Adrenal gland (tissue), 9 donors: ENCODE measurements at regions not wholly inside any gene's neighbourhood (a gene's known extent, or its start where the extent isn't known, plus 50 kb on each side); places are given as distances from the start of the nearest gene placed in this dataset.

Experiments used
- DNase-seq, 7 donors: peaks; one replicate each; pipeline ENCODE4 v3.0.0-alpha.2; 2019 to 2020
- H3K27ac ChIP-seq, 5 donors: fragments of 200-600 bp; sonication (generic) in 4 of 5; 1 replicate in 3 of 5; 2 replicates in 2 of 5; pipeline versions ENCODE4 v1.5.1 to v1.8.0; 2016 to 2020; ENCODE audit warnings: mild to moderate bottlenecking in 1 of 5
- H3K27me3 ChIP-seq: fragments of 200-600 bp; 2 replicates; pipeline ENCODE4 v1.8.0; 2021
- H3K36me3 ChIP-seq, 2 donors: fragments of 200-600 bp; replicated peaks in 1 of 2; 1 replicate in 1 of 2; 2 replicates in 1 of 2; pipeline versions ENCODE4 v1.5.1 to v1.8.0; 2018 to 2022
- H3K4me1 ChIP-seq, 2 donors: fragments of 200-600 bp; replicated peaks in 1 of 2; 1 replicate in 1 of 2; 2 replicates in 1 of 2; pipeline versions ENCODE4 v1.5.1 to v1.8.0; 2018 to 2021
- H3K4me3 ChIP-seq, 4 donors: fragments of 200-600 bp; sonication (generic) in 3 of 4; one replicate each; pipeline ENCODE4 v1.5.1; 2016 to 2018
- H3K9me3 ChIP-seq, 3 donors: fragments of 200-600 bp; sonication (generic) in 1 of 3; replicated peaks in 1 of 3; 1 replicate in 2 of 3; 2 replicates in 1 of 3; pipeline versions ENCODE4 v1.5.1 to v1.8.0; 2016 to 2021
- CTCF ChIP-seq, 6 experiments: fragments of 450-650 bp in 4 of 6; fragments of 200-600 bp in 2 of 6; sonication (generic) in 1 of 6; IDR thresholded peaks; 1 replicate in 5 of 6; 2 replicates in 1 of 6; pipeline versions ENCODE4 v1.5.1 to v1.8.0; 2016 to 2021; ENCODE audit warnings: antibody characterized with exemption in 6 of 6, mild to moderate bottlenecking in 2 of 6, moderate library complexity in 1 of 6
- POLR2A ChIP-seq, 2 donors: fragments of 450-650 bp; IDR thresholded peaks; one replicate each; pipeline ENCODE4 v1.6.1; 2017; ENCODE audit warnings: antibody characterized with exemption in 2 of 2, mild to moderate bottlenecking in 2 of 2, moderate library complexity in 1 of 2
- WGBS, 4 donors: extraction: QIAGEN DNeasy Blood & Tissue Kit in 2 of 4; methylation state at CpG; one replicate each; pipeline versions ENCODE4 v1.1.5 to v1.1.7; 2013 to 2017; 5-methylcytosine and 5-hydroxymethylcytosine counted together
- intact Hi-C, 2 donors: fragments of 100-400 bp; cut with DNase I; formaldehyde crosslinking; loops; one replicate each; pipeline versions ENCODE4 v1.14.1 to v1.15.0; 2022 to 2023
- donor health status: healthy with polysubstance abuse.
- donor health status: Bipolar disorder and iron deficiency.
- donor health status: DM: yes; HTN: yes; CAD: no.
- donor health status: DM: no; HTN: no; CAD: no.
- donor health status: DM: no; HTN: no; CAD: no.

DNA sequence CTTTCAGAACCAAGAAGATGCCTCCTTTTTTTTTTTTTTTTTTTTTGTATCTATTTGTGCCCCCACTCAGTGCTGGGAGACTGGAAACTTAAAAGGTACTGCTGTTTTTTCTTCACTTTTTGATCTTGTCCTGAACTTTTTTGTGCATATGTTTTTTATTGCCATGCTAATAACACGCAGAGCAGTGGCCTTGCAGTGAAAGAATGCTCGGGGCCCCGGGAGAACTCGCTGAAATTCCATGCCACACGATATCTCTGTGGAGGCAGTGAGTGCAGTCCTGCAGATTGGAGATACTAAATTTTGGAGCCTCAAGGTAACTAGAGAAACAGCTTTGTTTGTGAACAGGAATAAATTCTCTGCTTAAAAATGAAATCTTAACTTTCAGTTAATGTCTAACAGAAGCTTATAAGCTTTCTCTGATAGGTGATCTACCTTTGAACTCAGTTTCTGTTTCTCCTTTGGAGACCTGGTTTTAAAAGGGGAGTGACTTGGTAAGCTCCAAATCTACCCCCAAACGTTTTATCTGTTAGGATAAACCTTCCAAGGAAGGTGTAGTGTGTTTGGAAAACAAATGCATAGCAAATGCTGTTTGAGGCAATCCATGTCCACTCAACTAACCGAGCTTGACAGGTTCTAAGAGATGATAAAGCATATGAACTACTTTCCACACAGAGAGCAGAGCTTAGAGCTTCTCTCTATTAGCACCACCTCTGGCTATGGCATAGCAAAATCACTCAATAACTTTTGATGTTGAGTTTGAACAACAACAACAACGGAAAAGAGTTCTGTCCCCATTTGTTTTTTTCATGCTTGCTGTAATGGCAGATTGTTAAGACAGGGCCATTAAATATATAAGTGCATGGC lies 113.7 kb upstream of the PLXNA2 start:
- intact Hi-C loops = no loop called here
- H3K4me3 ChIP-seq = no peak overlapping the region
- no peaks in the 10 kb centered on the region for H3K27me3 ChIP-seq
- TF ChIP-seq POLR2A (IDR thresholded peaks at IDR 0.05) = no peak
- no peak for TF ChIP-seq CTCF (IDR thresholded peaks at IDR 0.05)
- H3K36me3 ChIP-seq = no peaks in the 10 kb centered on the region
- no peaks in the 10 kb centered on the region for H3K9me3 ChIP-seq
- no peaks in the 10 kb centered on the region for H3K4me1 ChIP-seq
- WGBS, 4 donors = 43 to 50% (median 47%) methylated on average over 8 of the region's 8 CpGs
- no peak for DNase-seq
- no peak overlapping the region for H3K27ac ChIP-seq

DNA sequence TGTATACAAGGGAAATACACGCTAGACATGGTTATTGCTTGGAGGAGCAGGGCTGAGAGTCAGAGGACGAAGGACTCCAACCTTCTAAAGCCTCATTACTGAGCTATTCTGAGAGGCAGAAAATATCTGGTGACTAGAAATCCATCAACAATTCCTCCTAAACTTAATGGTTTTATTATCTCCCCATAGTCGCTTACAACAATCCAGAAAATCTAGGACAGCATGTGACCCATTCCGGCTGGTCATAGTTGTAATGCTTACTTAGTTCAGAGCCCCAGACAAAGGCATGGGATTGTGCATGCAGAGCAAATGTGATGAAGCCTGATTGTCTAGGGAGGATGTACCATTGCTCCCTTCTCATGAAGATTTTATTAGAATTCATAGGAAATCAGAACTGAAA lies 114.5 kb upstream of the PLXNA2 start:
- TF ChIP-seq POLR2A (IDR thresholded peaks at IDR 0.05) (no peak), CTCF (IDR thresholded peaks at IDR 0.05) (no peak)
- intact Hi-C loops = no loop called here
- no peaks in the 10 kb centered on the region for H3K9me3 ChIP-seq
- H3K27me3 ChIP-seq = no peaks in the 10 kb centered on the region
- no peak for DNase-seq
- no peak overlapping the region for H3K4me3 ChIP-seq
- WGBS, 4 donors = 68 to 82% (median 74%) methylated on average over 4 of the region's 4 CpGs
- no peak overlapping the region for H3K27ac ChIP-seq
- H3K36me3 ChIP-seq = no peaks in the 10 kb centered on the region
- no peaks in the 10 kb centered on the region for H3K4me1 ChIP-seq

DNA sequence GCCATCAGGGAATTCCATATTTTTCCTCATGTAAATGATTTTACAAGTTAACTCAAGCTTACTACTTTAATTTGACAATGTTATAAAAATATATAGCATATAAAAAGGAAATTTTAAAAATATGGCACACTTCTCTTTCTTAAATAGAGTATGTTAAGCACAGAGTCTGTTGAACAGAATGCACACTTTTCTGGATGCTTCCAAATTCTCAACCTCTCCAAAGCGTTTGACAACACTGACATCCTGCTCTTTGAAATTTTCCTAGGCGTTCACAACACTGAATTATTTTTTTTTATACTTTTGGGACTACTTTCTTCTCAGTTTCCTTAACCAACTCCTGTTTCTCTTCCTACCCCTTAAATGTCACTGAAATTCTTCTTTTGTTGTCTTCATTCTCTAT lies 117.8 kb upstream of the PLXNA2 start:
- intact Hi-C loops = no loop called here
- WGBS, 4 donors = 64 to 74% (median 72%) methylated on average over 2 of the region's 2 CpGs

DNA sequence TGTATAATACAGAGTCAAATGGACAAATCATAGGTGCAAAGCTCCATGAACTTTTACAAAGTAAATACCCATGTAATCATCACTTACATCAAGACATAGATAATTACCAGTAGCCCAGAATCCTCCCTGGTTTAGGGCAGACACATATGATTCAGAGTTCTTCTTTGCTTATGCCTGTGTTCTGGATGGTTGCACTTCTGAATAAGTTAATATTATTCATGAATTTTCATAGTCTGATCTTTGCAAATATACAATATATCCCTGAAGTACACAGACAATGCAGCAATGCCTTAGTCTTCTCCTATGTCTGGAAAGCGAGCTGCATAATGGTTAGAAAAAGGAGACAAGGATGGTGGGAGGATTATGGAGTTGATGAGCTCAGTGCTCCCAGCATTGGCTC lies 122.4 kb upstream of the PLXNA2 start:
- DNase-seq = no peak
- Histone ChIP-seq H3K4me1 (no peaks in the 10 kb centered on the region), H3K27ac (no peak overlapping the region), H3K9me3 (no peaks in the 10 kb centered on the region), H3K4me3 (no peak overlapping the region), H3K36me3 (no peaks in the 10 kb centered on the region), H3K27me3 (no peaks in the 10 kb centered on the region)
- 61 to 87% (median 76%) methylated on average over 1 of the region's 1 CpG for WGBS, 4 donors
- intact Hi-C loops = no loop called here
- no peak for TF ChIP-seq CTCF (IDR thresholded peaks at IDR 0.05)
- no peak for TF ChIP-seq POLR2A (IDR thresholded peaks at IDR 0.05)

More for the DNA sequence above, 117.8 kb upstream of the PLXNA2 start:
- TF ChIP-seq CTCF (IDR thresholded peaks at IDR 0.05) = no peak
- TF ChIP-seq POLR2A (IDR thresholded peaks at IDR 0.05) = no peak
- H3K4me1 ChIP-seq = no peaks in the 10 kb centered on the region
- no peaks in the 10 kb centered on the region for H3K36me3 ChIP-seq
- no peak overlapping the region for H3K27ac ChIP-seq
- DNase-seq = no peak
- H3K27me3 ChIP-seq = no peaks in the 10 kb centered on the region
- H3K9me3 ChIP-seq = no peaks in the 10 kb centered on the region
- no peak overlapping the region for H3K4me3 ChIP-seq
